ENCODE measurements at regions not wholly inside any gene's neighbourhood (a gene's known extent, or its start where the extent isn't known, plus 50 kb on each side); places are given as distances from the start of the nearest gene placed in this dataset.

GRCh38 chrX:94089149-94089548 is 415.1 kb downstream of the FAM133A start:
- TF ChIP-seq CTCF (IDR thresholded peaks at IDR 0.05) (no peak), POLR2AphosphoS5 (IDR thresholded peaks at IDR 0.05) (no peak)
